ENCODE measurements at regions not wholly inside any gene's neighbourhood (a gene's known extent, or its start where the extent isn't known, plus 50 kb on each side); places are given as distances from the start of the nearest gene placed in this dataset.

- TF ChIP-seq CTCF (IDR thresholded peaks at IDR 0.05; ENCODE audit: extremely low read depth, missing control alignments): no peak
- DNase-seq (ENCODE audit: low spot score): no peak
These were observed 279.2 kb upstream of the P2RY1 start for GRCh38 chr3:152555666-152556291.

DNA sequence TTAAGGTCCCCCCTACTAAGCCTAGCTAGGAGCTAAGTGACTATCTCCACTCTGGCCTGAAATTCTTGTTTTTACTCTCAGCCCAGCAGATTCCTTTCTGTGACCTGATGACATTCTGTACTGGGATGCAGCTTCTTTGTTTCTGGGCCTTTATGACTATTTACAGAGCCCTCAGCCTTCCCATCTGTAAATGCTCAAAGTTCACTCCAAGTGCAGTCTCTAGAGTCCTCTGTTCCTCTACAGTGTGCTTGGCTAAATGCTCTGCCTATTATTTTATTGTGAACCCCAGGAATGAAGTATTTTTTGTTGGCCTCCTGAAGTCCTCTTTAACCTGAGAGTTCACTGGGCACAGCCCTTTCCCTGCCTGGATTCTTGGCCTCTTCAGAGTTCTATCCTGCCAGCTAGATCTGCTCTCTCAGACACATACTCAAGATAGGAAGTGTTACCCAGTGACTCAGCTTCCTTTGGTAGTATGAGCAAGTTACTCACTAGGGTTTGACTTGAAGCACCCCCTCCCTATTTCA lies 278.1 kb upstream of the P2RY1 start:
- no peak for TF ChIP-seq CTCF (IDR thresholded peaks at IDR 0.05; ENCODE audit: extremely low read depth, missing control alignments)
- peak; percentile 69 for DNase-seq (ENCODE audit: low spot score)

DNA sequence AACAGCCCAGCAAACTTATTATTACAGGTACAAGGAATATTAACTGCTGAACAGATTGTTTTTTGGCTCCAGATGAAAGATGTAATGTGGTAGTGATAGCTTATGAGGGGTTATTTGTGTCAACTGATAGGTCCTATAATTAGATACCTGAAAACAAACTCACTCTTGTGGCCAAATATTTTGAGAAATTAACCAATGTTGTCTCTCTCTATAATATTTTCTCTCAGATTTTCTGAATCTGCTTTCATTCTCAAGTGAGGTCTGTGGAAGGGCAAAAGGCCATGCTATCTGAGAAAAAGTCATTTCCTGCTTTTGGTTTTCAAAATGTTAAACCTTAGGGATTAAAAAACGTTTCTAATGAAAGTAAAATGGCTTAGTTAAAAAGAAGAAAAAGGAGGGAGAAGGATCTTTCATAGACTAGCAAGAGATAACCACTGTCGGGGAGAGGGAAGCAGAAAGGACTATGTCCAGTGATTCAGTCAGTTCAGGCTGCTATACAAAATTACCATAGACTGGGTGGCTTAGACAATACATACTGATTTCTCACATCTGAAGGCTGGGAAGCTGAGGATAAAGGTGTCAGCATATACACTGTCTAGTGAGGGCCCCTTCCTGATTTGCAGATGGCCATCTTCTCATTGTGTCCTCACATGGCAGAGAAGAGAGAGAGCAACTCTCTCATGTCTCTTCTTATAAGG lies 277.5 kb upstream of the P2RY1 start:
- peak; percentile 49 for DNase-seq (ENCODE audit: low spot score)
- TF ChIP-seq CTCF (IDR thresholded peaks at IDR 0.05; ENCODE audit: extremely low read depth, missing control alignments): no peak

DNA sequence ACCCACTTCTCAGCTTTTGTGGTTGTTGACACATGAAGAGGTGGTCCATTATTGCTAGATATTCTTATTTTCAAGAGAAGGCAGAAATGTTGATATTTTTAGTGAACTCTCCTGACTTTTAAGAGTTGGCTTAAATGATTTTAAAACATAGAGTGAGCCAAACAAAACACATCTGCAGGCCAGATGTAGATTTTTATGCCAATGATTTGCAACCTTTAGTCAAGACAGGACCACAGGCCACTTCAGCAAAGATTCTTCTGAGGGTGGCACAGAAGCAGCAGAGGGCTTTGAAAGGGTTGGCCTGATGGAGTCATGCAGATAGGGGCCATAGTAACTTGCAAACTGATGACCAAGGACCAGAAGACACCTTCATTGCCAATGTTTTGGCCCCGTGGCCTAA lies 276.5 kb upstream of the P2RY1 start:
- TF ChIP-seq CTCF (IDR thresholded peaks at IDR 0.05; ENCODE audit: extremely low read depth, missing control alignments): no peak
- no peak for DNase-seq (ENCODE audit: low spot score)

DNA sequence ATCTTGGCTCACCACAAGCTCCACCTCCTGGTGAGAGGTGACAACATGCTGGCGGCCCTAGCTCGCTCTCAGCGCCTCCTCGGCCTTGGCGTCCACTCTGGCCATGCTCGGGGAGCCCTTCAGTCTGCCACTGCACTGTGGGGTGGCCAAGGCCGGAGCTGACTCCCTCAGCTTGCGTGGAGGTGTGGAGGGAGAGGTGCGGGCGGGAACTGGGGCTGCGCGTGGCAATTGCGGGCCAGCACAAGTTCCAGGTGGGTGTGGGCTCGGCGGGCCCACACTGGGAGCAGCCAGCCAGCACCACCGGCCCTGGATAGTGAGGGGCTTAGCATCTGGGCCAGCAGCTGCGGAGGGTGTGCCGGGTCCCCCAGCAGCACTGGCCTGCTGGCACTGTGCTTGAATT lies 275.7 kb upstream of the P2RY1 start:
- no peak for TF ChIP-seq CTCF (IDR thresholded peaks at IDR 0.05; ENCODE audit: extremely low read depth, missing control alignments)

DNA sequence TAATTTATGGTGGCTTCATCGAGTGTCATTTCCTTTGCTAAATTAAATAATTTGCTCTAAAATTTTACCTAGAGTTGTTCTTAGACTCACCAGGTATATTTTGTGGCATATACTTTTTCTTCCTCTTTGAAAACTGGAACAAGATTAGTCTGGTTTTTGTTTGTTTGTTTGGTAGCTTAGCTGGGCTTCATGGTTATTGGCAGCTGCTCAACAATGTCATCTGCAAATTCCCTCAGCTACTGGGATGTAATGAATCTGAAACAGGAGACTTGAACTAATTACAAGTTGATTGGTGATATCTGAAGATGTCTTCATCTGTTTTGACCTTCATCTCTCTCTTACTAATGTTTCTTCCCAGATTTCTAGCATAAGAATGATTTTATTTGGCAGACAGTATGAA lies 270.5 kb upstream of the P2RY1 start:
- DNase-seq (ENCODE audit: low spot score): no peak
- no peak for TF ChIP-seq CTCF (IDR thresholded peaks at IDR 0.05; ENCODE audit: extremely low read depth, missing control alignments)

More for the DNA sequence above, 275.7 kb upstream of the P2RY1 start:
- DNase-seq (ENCODE audit: low spot score): no peak

GRCh38 chr3:152574461-152575079 lies 260.4 kb upstream of the P2RY1 start:
- peak; percentile 24 for TF ChIP-seq CTCF (IDR thresholded peaks at IDR 0.05; ENCODE audit: extremely low read depth, missing control alignments)
- DNase-seq (ENCODE audit: low spot score): peak; percentile 50

Data from GM20000 (cell line).